Neuronal stem cell (in vitro differentiated cells): ENCODE measurements at regions not wholly inside any gene's neighbourhood (a gene's known extent, or its start where the extent isn't known, plus 50 kb on each side); places are given as distances from the start of the nearest gene placed in this dataset.

ENCODE experiments used
- DNase-seq: peaks from one replicate; pipeline ENCODE4 v3.0.0-alpha.2; 2013; ENCODE audit warnings: low spot score
- H2AFZ ChIP-seq: one replicate; pipeline ENCODE4 v1.6.1; 2013; ENCODE audit warnings: mild to moderate bottlenecking, low read length, inconsistent platforms
- H2AK5ac ChIP-seq: 2 replicates; pipeline ENCODE4 v1.6.1; 2013; ENCODE audit warnings: low read depth, mild to moderate bottlenecking, inconsistent platforms, low read length, moderate library complexity, mixed read lengths
- H2BK120ac ChIP-seq: 2 replicates; pipeline ENCODE4 v1.6.1; 2013; ENCODE audit warnings: low read depth, mild to moderate bottlenecking, inconsistent platforms, low read length, moderate library complexity, mixed read lengths
- H2BK12ac ChIP-seq: one replicate; pipeline ENCODE4 v1.6.1; 2013; ENCODE audit warnings: low read length, inconsistent platforms
- H2BK15ac ChIP-seq: 2 replicates; pipeline ENCODE4 v1.6.1; 2013; ENCODE audit warnings: mild to moderate bottlenecking, low read length, inconsistent platforms, mixed read lengths
- H2BK5ac ChIP-seq: one replicate; pipeline ENCODE4 v1.6.1; 2013; ENCODE audit warnings: inconsistent platforms, mild to moderate bottlenecking, low read length, moderate library complexity
- H3K14ac ChIP-seq: one replicate; pipeline ENCODE4 v1.6.1; 2013; ENCODE audit warnings: low read length, inconsistent platforms
- H3K18ac ChIP-seq: 2 replicates; pipeline ENCODE4 v1.6.1; 2013; ENCODE audit warnings: low read length, inconsistent platforms
- H3K23ac ChIP-seq: 2 replicates; pipeline ENCODE4 v1.6.1; 2013; ENCODE audit warnings: low read depth, mild to moderate bottlenecking, mixed read lengths, low read length, inconsistent platforms; ENCODE audit not compliant: poor library complexity
- H3K27ac ChIP-seq: replicated peaks from 3 replicates; pipeline ENCODE4 v1.5.1; 2013; ENCODE audit warnings: low read length, inconsistent platforms
- H3K27me3 ChIP-seq, 3 experiments: 2 replicates each; pipeline ENCODE4 v1.6.1; 2013; ENCODE audit warnings: low read length in 3 of 3, mild to moderate bottlenecking in 2 of 3, inconsistent platforms in 1 of 3, low read depth in 1 of 3, mixed read lengths in 1 of 3, moderate library complexity in 1 of 3; ENCODE audit not compliant: control insufficient read depth in 3 of 3, insufficient read depth in 3 of 3
- H3K36me3 ChIP-seq, 2 donors: replicated peaks in 1 of 2; 2 replicates each; pipeline ENCODE4 v1.6.1; 2013; ENCODE audit warnings: low read length in 2 of 2; ENCODE audit not compliant: control insufficient read depth in 2 of 2, insufficient read depth in 2 of 2
- H3K4ac ChIP-seq: 2 replicates; pipeline ENCODE4 v1.6.1; 2013; ENCODE audit warnings: inconsistent platforms, mild to moderate bottlenecking, low read length, moderate library complexity
- H3K4me1 ChIP-seq, 2 donors: 1 replicate in 1 of 2; 2 replicates in 1 of 2; pipeline ENCODE4 v1.6.1; 2013; ENCODE audit warnings: low read length in 2 of 2, low read depth in 1 of 2; ENCODE audit not compliant: control insufficient read depth in 2 of 2, insufficient read depth in 1 of 2
- H3K4me2 ChIP-seq: one replicate; pipeline ENCODE4 v1.6.1; 2013; ENCODE audit warnings: mild to moderate bottlenecking, low read length, inconsistent platforms; ENCODE audit not compliant: insufficient read depth, poor library complexity, severe bottlenecking
- H3K4me3 ChIP-seq, 2 donors: 2 replicates each; pipeline ENCODE4 v1.5.1; 2013; ENCODE audit warnings: low read length in 2 of 2, mild to moderate bottlenecking in 2 of 2, inconsistent platforms in 1 of 2, moderate library complexity in 1 of 2
- H3K79me1 ChIP-seq: one replicate; pipeline ENCODE4 v1.6.1; 2013; ENCODE audit warnings: low read depth, mild to moderate bottlenecking, inconsistent platforms, low read length, moderate library complexity
- H3K9ac ChIP-seq: one replicate; pipeline ENCODE4 v1.6.1; 2013; ENCODE audit warnings: mild to moderate bottlenecking, low read depth, low read length, inconsistent platforms; ENCODE audit not compliant: poor library complexity
- H3K9me3 ChIP-seq, 2 donors: replicated peaks in 1 of 2; 2 replicates each; pipeline versions ENCODE3 to v1.6.1; 2013; ENCODE audit warnings: low read length in 2 of 2, mild to moderate bottlenecking in 2 of 2, inconsistent platforms in 1 of 2, low read depth in 1 of 2, mixed read lengths in 1 of 2, moderate library complexity in 1 of 2; ENCODE audit not compliant: control insufficient read depth in 2 of 2, insufficient read depth in 1 of 2
- H4K8ac ChIP-seq: one replicate; pipeline ENCODE4 v1.6.1; 2013; ENCODE audit warnings: low read depth, mild to moderate bottlenecking, inconsistent platforms, low read length, moderate library complexity
- H4K91ac ChIP-seq: one replicate; pipeline ENCODE4 v1.6.1; 2013; ENCODE audit warnings: low read length, low read depth, mild to moderate bottlenecking, inconsistent platforms; ENCODE audit not compliant: poor library complexity
- WGBS, 2 donors: extraction: QIAGEN DNeasy Blood & Tissue Kit; methylation state at CpG; one replicate each; pipeline ENCODE4 v1.1.7; 2013; ENCODE audit warnings: missing lambda C conversion rate in 2 of 2, mixed read lengths in 1 of 2; ENCODE audit not compliant: insufficient read length in 2 of 2, insufficient replicate concordance in 1 of 2; ENCODE audit errors: extremely low coverage in 2 of 2; 5-methylcytosine and 5-hydroxymethylcytosine counted together

DNA sequence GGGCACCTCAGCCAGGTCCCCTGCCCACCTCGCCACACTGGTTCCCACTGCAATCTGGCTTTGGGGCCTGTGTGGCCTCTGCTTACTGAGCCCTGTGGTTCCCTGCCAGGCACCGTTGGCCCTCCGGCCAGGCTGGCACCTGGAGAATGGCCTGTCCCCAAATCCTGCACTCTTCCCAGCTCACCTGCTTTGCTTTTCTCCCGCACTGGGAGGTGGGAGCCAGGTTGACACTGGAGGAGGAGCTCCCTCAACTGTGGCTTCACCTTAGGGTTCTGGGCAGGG lies 97.0 kb downstream of the SCGB2B2 start:
- Histone ChIP-seq H3K4ac (no peak overlapping the region), H4K91ac (no peak overlapping the region), H3K23ac (no peak overlapping the region), H3K4me1 (no peaks in the 10 kb centered on the region), H2BK120ac (no peak overlapping the region), H2BK12ac (no peak overlapping the region), H3K9ac (peak overlapping the region; percentile 44), H3K36me3 (no peaks in the 10 kb centered on the region), H2AFZ (no peak overlapping the region), H3K4me2 (no peak overlapping the region), H3K9me3 (peaks cover 0 to 7% of the 10 kb centered on the region in 2 donors), H2AK5ac (no peak overlapping the region), H3K18ac (no peak overlapping the region), H3K4me3 (no peak overlapping the region), H2BK15ac (no peak overlapping the region), H3K79me1 (peaks cover 1% of the 10 kb centered on the region), H4K8ac (no peak overlapping the region), H3K27ac (no peak overlapping the region), H3K14ac (no peak overlapping the region), H3K27me3 (peaks cover 0 to 13% (median 11%) of the 10 kb centered on the region in 3 experiments), H2BK5ac (no peak overlapping the region)
- no peak for DNase-seq
- WGBS, 2 donors, result no CpG with 5 or more reads among the region's 4 CpGs

DNA sequence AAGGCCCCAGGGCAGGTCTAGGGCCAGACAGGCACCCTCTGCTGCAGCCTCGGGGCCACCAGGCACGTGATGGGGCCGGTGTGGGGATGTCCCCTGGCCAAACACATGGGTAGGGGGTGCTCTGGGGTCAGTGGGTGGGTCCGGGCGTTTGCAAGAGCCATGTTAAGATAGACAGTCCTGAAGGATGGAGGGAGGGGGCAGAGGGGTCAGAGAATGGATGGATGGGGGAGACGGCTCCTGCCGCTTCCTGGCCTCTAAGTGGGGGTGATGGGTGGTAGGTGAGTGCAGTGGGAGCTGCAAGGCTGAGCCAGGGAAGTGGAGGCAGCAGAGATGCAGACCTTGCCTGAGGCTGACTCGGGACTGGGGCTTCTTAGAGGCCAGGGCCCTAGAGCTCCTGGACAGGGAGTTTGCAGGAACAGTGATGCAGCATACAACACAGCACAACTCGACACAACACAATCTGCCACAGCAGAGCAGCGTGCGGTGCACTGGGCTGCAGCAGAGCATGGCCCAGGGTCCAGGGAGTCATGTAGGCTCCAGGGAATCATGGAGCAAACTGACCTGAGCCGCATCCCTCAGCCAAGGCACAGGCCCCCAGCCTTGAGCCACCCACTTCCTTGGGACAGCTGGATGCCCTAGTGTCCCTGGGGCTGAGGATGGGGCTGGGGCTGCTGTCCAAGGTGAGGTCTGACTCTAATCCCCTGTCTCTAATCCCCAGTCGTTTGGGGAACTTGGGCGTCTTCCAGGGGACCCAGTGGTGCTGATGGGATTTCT lies 97.5 kb downstream of the SCGB2B2 start:
- Histone ChIP-seq H2AK5ac (no peak overlapping the region), H3K4me1 (no peaks in the 10 kb centered on the region), H3K27ac (no peak overlapping the region), H3K23ac (peak overlapping the region; percentile 10), H3K4ac (no peak overlapping the region), H3K4me3 (no peak overlapping the region), H3K9me3 (peaks cover 0 to 7% of the 10 kb centered on the region in 2 donors), H2BK12ac (no peak overlapping the region), H2BK15ac (no peak overlapping the region), H4K91ac (no peak overlapping the region), H3K79me1 (peaks cover 1% of the 10 kb centered on the region), H4K8ac (no peak overlapping the region), H2BK5ac (no peak overlapping the region), H3K27me3 (peaks cover 0 to 13% (median 11%) of the 10 kb centered on the region in 3 experiments), H3K36me3 (no peaks in the 10 kb centered on the region), H3K9ac (no peak overlapping the region), H2AFZ (no peak overlapping the region), H3K14ac (no peak overlapping the region), H3K18ac (no peak overlapping the region), H2BK120ac (no peak overlapping the region), H3K4me2 (no peak overlapping the region)
- DNase-seq, result no peak
- WGBS, 2 donors, result no CpG with 5 or more reads among the region's 14 CpGs

DNA sequence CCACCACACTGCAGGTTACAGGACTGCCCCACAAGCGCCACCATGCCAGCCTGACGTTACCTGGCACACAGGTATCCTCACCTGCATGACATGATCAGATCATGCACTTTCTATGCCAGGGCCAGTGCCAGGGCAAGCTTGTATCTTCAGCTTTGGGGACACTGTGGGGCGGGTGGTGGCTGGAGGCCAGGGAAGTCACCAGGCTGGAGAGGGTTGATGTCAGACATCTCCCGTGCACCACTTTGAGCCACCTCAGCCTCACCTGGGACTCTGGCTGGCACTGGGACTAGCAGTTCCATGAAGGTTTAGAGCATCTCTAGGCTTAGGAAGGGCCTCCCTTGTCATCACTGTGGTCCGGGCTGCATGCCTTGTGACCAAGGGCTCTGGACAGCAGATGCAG lies 97.2 kb downstream of the WTIP start:
- H2BK5ac ChIP-seq, result no peak overlapping the region
- no peak for DNase-seq
- no peak overlapping the region for H3K27ac ChIP-seq
- no peak overlapping the region for H3K14ac ChIP-seq
- peaks cover 0 to 3% of the 10 kb centered on the region in 2 donors for H3K9me3 ChIP-seq
- H4K91ac ChIP-seq, result no peak overlapping the region
- no peak overlapping the region for H3K18ac ChIP-seq
- H2BK120ac ChIP-seq, result no peak overlapping the region
- no peaks in the 10 kb centered on the region for H3K79me1 ChIP-seq
- H2BK15ac ChIP-seq, result no peak overlapping the region
- H2AFZ ChIP-seq, result no peak overlapping the region
- H3K36me3 ChIP-seq, result no peaks in the 10 kb centered on the region
- H2AK5ac ChIP-seq, result no peak overlapping the region
- H2BK12ac ChIP-seq, result no peak overlapping the region
- peak overlapping the region; percentile 73 for H3K23ac ChIP-seq
- H3K27me3 ChIP-seq, result peaks cover 0 to 13% (median 11%) of the 10 kb centered on the region in 3 experiments
- H3K4me1 ChIP-seq, result no peaks in the 10 kb centered on the region
- no peak overlapping the region for H3K4me2 ChIP-seq
- no peak overlapping the region for H3K4me3 ChIP-seq
- H3K9ac ChIP-seq, result no peak overlapping the region
- H3K4ac ChIP-seq, result no peak overlapping the region
- no peak overlapping the region for H4K8ac ChIP-seq
- WGBS, 2 donors, result no CpG with 5 or more reads among the region's 5 CpGs

DNA sequence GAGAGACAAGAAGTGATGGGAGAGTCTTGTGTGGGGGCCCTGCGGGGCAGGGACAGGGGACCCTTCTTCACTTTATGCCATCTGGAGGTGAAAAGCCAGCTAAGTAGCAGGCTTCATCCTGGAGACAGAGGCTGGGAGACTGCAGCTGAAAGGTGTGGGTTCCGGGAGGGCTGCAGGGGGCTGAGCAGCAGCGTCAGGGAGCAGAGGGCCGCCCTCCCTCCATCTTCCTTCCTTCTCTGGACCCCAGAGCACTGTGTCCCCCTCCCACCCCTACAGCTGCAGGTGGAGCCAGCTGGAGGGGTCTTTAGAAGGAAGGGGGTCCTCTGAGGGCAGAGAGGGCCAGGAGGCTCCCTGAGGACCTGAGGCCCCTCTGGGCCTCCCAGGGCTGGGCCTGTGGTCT lies 96.6 kb downstream of the WTIP start:
- Histone ChIP-seq H2BK15ac (no peak overlapping the region), H3K23ac (peak overlapping the region; percentile 68), H3K27me3 (peaks cover 0 to 13% (median 11%) of the 10 kb centered on the region in 3 experiments), H4K91ac (no peak overlapping the region), H3K36me3 (no peaks in the 10 kb centered on the region), H3K79me1 (no peaks in the 10 kb centered on the region), H3K14ac (no peak overlapping the region), H2AFZ (no peak overlapping the region), H2BK5ac (no peak overlapping the region), H3K4me2 (no peak overlapping the region), H4K8ac (no peak overlapping the region), H3K9me3 (peaks cover 0 to 2% of the 10 kb centered on the region in 2 donors), H2AK5ac (no peak overlapping the region), H3K9ac (no peak overlapping the region), H2BK12ac (no peak overlapping the region), H3K4ac (no peak overlapping the region), H3K27ac (no peak overlapping the region), H3K4me1 (no peaks in the 10 kb centered on the region), H2BK120ac (no peak overlapping the region), H3K4me3 (no peak overlapping the region), H3K18ac (no peak overlapping the region)
- no peak for DNase-seq
- no CpG with 5 or more reads among the region's 4 CpGs for WGBS, 2 donors
